SKM-1 treated with dmso at 0.1 percent for 144 hours (cell line): ENCODE measurements at regions not wholly inside any gene's neighbourhood (a gene's known extent, or its start where the extent isn't known, plus 50 kb on each side); places are given as distances from the start of the nearest gene placed in this dataset.
"Not testable (repeated sequence)": the region's sequence is repeated elsewhere in the genome, so short reads cannot be mapped to it uniquely, and the experiment has no call there.

Experiments
- DNase-seq: peaks from one replicate; lab custom pipeline; 2025; ENCODE audit not compliant: unreplicated experiment; lab: John Stamatoyannopoulos, UW

GRCh38 chr7:25069900-25070443 is 55.1 kb downstream of the CYCS start:
- peak; percentile 77 for DNase-seq

- no peak for DNase-seq
Observed at GRCh38 chr7:25068502-25069213, 56.4 kb downstream of the CYCS start.

GRCh38 chr7:25067726-25068501 is 57.1 kb downstream of the CYCS start:
- DNase-seq: no peak

GRCh38 chr7:25066253-25066652 is 58.8 kb downstream of the CYCS start:
- DNase-seq: no peak

GRCh38 chr7:25062380-25062779 is 62.7 kb downstream of the CYCS start:
- DNase-seq: no peak

- no peak for DNase-seq
Observed at GRCh38 chr7:25060487-25061055, 64.5 kb downstream of the CYCS start.

- no peak for DNase-seq
Observed at GRCh38 chr7:25059576-25059975, 65.5 kb downstream of the CYCS start.

GRCh38 chr7:25056368-25056767 is 68.7 kb downstream of the CYCS start:
- DNase-seq: no peak

- DNase-seq: no peak
Observed at GRCh38 chr7:25055520-25056220, 69.4 kb downstream of the CYCS start.

GRCh38 chr7:25054819-25055519 is 70.1 kb downstream of the CYCS start:
- DNase-seq: no peak

- no peak for DNase-seq
Observed at GRCh38 chr7:25050223-25050622, 70.2 kb upstream of the OSBPL3 start.

GRCh38 chr7:25048444-25048834 is 68.5 kb upstream of the OSBPL3 start:
- no peak for DNase-seq

GRCh38 chr7:25047571-25048443 is 67.8 kb upstream of the OSBPL3 start:
- not testable (repeated sequence) for DNase-seq

- DNase-seq: no peak
Observed at GRCh38 chr7:25037325-25037724, 57.3 kb upstream of the OSBPL3 start.

GRCh38 chr7:25035274-25035673 is 55.3 kb upstream of the OSBPL3 start:
- no peak for DNase-seq

- no peak for DNase-seq
Observed at GRCh38 chr7:25034136-25034535, 54.2 kb upstream of the OSBPL3 start.

GRCh38 chr7:25032774-25033743 is 53.1 kb upstream of the OSBPL3 start:
- no peak for DNase-seq

GRCh38 chr7:25031432-25031831 is 51.5 kb upstream of the OSBPL3 start:
- no peak for DNase-seq

- DNase-seq: no peak
Observed at GRCh38 chr7:25031007-25031406, 51.0 kb upstream of the OSBPL3 start.
